Cardiac muscle cell (in vitro differentiated cells and primary cell): ENCODE measurements at regions not wholly inside any gene's neighbourhood (a gene's known extent, or its start where the extent isn't known, plus 50 kb on each side); places are given as distances from the start of the nearest gene placed in this dataset.
"Not testable (repeated sequence)": the region's sequence is repeated elsewhere in the genome, so short reads cannot be mapped to it uniquely, and the experiment has no call there.

ENCODE experiments used
- DNase-seq, 2 donors: peaks; one replicate each; pipeline versions ENCODE4 v3.0.0 to v3.0.0-alpha.2; 2010 to 2017; ENCODE audit warnings: low read depth in 1 of 2, low spot score in 1 of 2
- H3K27ac ChIP-seq: fragments of 200-600 bp; sonication (generic); 2 replicates; pipeline ENCODE4 v1.5.1; 2016
- H3K27me3 ChIP-seq: fragments of 200-600 bp; sonication (generic); 2 replicates; pipeline ENCODE4 v1.6.0; 2016; ENCODE audit warnings: control low read depth
- H3K36me3 ChIP-seq: fragments of 200-600 bp; sonication (generic); 2 replicates; pipeline ENCODE4 v1.5.1; 2016; ENCODE audit warnings: control low read depth
- H3K4me1 ChIP-seq: fragments of 200-600 bp; sonication (generic); 2 replicates; pipeline ENCODE4 v1.8.1; 2017; ENCODE audit warnings: low read depth, mild to moderate bottlenecking, mixed run types
- H3K4me3 ChIP-seq: fragments of 200-600 bp; sonication (generic); 2 replicates; pipeline ENCODE4 v1.5.1; 2016; ENCODE audit warnings: mild to moderate bottlenecking
- H3K9me3 ChIP-seq: fragments of 200-600 bp; sonication (generic); 2 replicates; pipeline ENCODE4 v1.5.1; 2017; ENCODE audit warnings: low read depth, mild to moderate bottlenecking, control low read depth
- CTCF ChIP-seq: IDR thresholded peaks from 2 replicates; pipeline ENCODE4 v1.5.1; 2012; ENCODE audit warnings: low read depth, mild to moderate bottlenecking, low read length

GRCh38 chrX:95509474-95509873 lies 1175.2 kb upstream of the DIAPH2 start:
- Histone ChIP-seq H3K27ac (no peak overlapping the region), H3K4me1 (no peaks in the 10 kb centered on the region), H3K4me3 (no peak overlapping the region), H3K36me3 (no peaks in the 10 kb centered on the region), H3K27me3 (no peaks in the 10 kb centered on the region), H3K9me3 (no peaks in the 10 kb centered on the region)
- TF ChIP-seq CTCF = no peak
- DNase-seq = no peak

- H3K4me1 ChIP-seq, H3K27ac ChIP-seq, H3K36me3 ChIP-seq: not testable (repeated sequence)
Observed at GRCh38 chrX:95524018-95524417, 1160.6 kb upstream of the DIAPH2 start.

GRCh38 chrX:95536111-95536510 lies 1148.5 kb upstream of the DIAPH2 start:
- Histone ChIP-seq H3K27ac (no peak overlapping the region), H3K4me1 (peaks cover 17% of the 10 kb centered on the region), H3K36me3 (no peaks in the 10 kb centered on the region), H3K4me3 (no peak overlapping the region), H3K9me3 (no peaks in the 10 kb centered on the region), H3K27me3 (no peaks in the 10 kb centered on the region)
- TF ChIP-seq CTCF = no peak
- no peak for DNase-seq

More at GRCh38 chrX:95524018-95524417, 1160.6 kb upstream of the DIAPH2 start:
- not testable (repeated sequence) for H3K27me3 ChIP-seq, DNase-seq, H3K9me3 ChIP-seq, H3K4me3 ChIP-seq

DNA sequence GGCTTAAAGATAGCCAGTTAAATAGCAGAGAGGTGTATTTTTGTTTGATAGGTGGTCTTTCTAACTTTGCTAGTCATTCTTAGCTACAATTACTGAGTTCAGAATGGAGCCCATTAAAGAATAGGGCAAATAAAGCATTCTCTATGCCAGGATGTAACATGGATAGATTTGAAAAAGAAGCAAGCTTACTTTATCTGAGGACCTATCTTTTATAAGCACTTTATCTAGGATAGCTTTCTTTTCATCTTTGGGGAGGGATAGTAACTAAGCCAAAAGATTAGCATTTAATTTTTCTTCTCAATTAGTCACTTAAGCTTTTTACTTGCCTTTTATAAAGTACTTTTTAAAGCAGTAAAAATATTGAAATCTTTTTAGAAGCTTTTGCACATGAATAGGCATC lies 1148.0 kb upstream of the DIAPH2 start:
- H3K27ac ChIP-seq = no peak overlapping the region
- no peaks in the 10 kb centered on the region for H3K36me3 ChIP-seq
- no peaks in the 10 kb centered on the region for H3K27me3 ChIP-seq
- H3K9me3 ChIP-seq = no peaks in the 10 kb centered on the region
- H3K4me1 ChIP-seq = peaks cover 17% of the 10 kb centered on the region
- no peak for TF ChIP-seq CTCF
- DNase-seq = no peak
- H3K4me3 ChIP-seq = no peak overlapping the region

DNA sequence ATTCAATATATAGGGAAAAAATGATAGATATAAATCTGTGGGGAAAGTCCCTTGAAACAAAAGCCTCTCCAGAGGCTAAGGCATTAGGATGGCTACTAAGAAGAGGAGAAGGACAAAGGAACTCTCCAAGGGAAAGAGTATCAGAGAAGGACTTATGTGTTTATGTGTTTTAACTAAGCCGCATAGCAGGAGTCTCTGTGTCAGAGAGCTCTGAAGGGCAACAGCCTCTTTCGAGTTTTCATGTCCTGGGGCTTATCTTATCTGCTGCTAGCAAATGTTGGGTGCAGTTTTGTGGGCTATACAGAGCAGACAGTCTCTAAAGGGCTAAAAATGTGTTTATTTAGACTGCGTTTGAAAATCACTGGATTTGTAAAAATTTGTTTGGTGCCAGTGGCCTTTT lies 1145.6 kb upstream of the DIAPH2 start:
- Histone ChIP-seq H3K27ac (peak overlapping the region; percentile 73), H3K4me3 (no peak overlapping the region), H3K4me1 (peaks cover 17% of the 10 kb centered on the region), H3K9me3 (no peaks in the 10 kb centered on the region), H3K36me3 (no peaks in the 10 kb centered on the region), H3K27me3 (no peaks in the 10 kb centered on the region)
- no peak for TF ChIP-seq CTCF
- DNase-seq = peak in 1 of 2 donors; percentile 68

- DNase-seq, H3K27me3 ChIP-seq, H3K36me3 ChIP-seq, H3K9me3 ChIP-seq, H3K4me1 ChIP-seq, H3K4me3 ChIP-seq, H3K27ac ChIP-seq: not testable (repeated sequence)
Observed at GRCh38 chrX:95549552-95549951, 1135.1 kb upstream of the DIAPH2 start.

GRCh38 chrX:95585321-95585720 lies 1099.3 kb upstream of the DIAPH2 start:
- H3K27me3 ChIP-seq = no peaks in the 10 kb centered on the region
- H3K9me3 ChIP-seq = no peaks in the 10 kb centered on the region
- H3K4me1 ChIP-seq = no peaks in the 10 kb centered on the region
- TF ChIP-seq CTCF = no peak
- no peak for DNase-seq
- H3K36me3 ChIP-seq = no peaks in the 10 kb centered on the region
- H3K4me3 ChIP-seq = no peak overlapping the region
- H3K27ac ChIP-seq = no peak overlapping the region
